Astrocyte of the cerebellum (primary cell): ENCODE measurements at regions not wholly inside any gene's neighbourhood (a gene's known extent, or its start where the extent isn't known, plus 50 kb on each side); places are given as distances from the start of the nearest gene placed in this dataset.
A peak's percentile ranks its signal among the peaks of the same experiment; 100 is the strongest.
"Not testable (repeated sequence)": the region's sequence is repeated elsewhere in the genome, so short reads cannot be mapped to it uniquely, and the experiment has no call there.

Source experiments
- DNase-seq: peaks from one replicate; pipeline ENCODE4 v3.0.0-alpha.2; 2011; ENCODE audit warnings: low read depth
- H3K4me3 ChIP-seq: 2 replicates; pipeline ENCODE4 v1.5.1; 2011; ENCODE audit warnings: mild to moderate bottlenecking, low read depth, low read length, moderate library complexity
- CTCF ChIP-seq: IDR thresholded peaks from 2 replicates; pipeline ENCODE4 v1.5.1; 2012; ENCODE audit warnings: low read length, low read depth, moderate library complexity, mild to moderate bottlenecking; ENCODE audit errors: missing control alignments
- in situ Hi-C: cut with HindIII; loops from 2 replicates; pipeline ENCODE4 v1.10.0; 2017; ENCODE audit warnings: low sequenced_read_pairs

- H3K4me3 ChIP-seq = no peak overlapping the region
- TF ChIP-seq CTCF = no peak
- DNase-seq = peak; percentile 11
- in situ Hi-C loops = loop anchor here (10.0 kb wide), 1 partner anchor 56 kb away; no protein-coding TSS in a partner anchor
Measured at GRCh38 chr6:126880964-126881363, 237.5 kb upstream of the RSPO3 start.

- DNase-seq = peak; percentile 12
- TF ChIP-seq CTCF = no peak
- in situ Hi-C loops = loop anchor here (10.0 kb wide), 1 partner anchor 61 kb away; no protein-coding TSS in a partner anchor
- no peak overlapping the region for H3K4me3 ChIP-seq
Measured at GRCh38 chr6:126886106-126886505, 232.4 kb upstream of the RSPO3 start.

GRCh38 chr6:126888727-126889725, 229.4 kb upstream of the RSPO3 start:
- H3K4me3 ChIP-seq = no peak overlapping the region
- no peak for TF ChIP-seq CTCF
- in situ Hi-C loops = loop anchor here (10.0 kb wide), 1 partner anchor 64 kb away; no protein-coding TSS in a partner anchor
- DNase-seq = no peak

- no peak for DNase-seq
- no peak overlapping the region for H3K4me3 ChIP-seq
- no peak for TF ChIP-seq CTCF
- in situ Hi-C loops = no loop called here
Measured at GRCh38 chr6:126890055-126890454, 228.4 kb upstream of the RSPO3 start.

- DNase-seq = no peak
- no peak overlapping the region for H3K4me3 ChIP-seq
- no peak for TF ChIP-seq CTCF
- in situ Hi-C loops = no loop called here
Measured at GRCh38 chr6:126891158-126891557, 227.3 kb upstream of the RSPO3 start.

GRCh38 chr6:126892869-126893268, 225.6 kb upstream of the RSPO3 start:
- in situ Hi-C loops, DNase-seq, H3K4me3 ChIP-seq: not testable (repeated sequence)

- DNase-seq = no peak
- TF ChIP-seq CTCF = no peak
- H3K4me3 ChIP-seq = no peak overlapping the region
- in situ Hi-C loops = no loop called here
Measured at GRCh38 chr6:126897758-126898157, 220.7 kb upstream of the RSPO3 start.
